ACHN (cell line): ENCODE measurements at regions not wholly inside any gene's neighbourhood (a gene's known extent, or its start where the extent isn't known, plus 50 kb on each side); places are given as distances from the start of the nearest gene placed in this dataset.
A peak's percentile ranks its signal among the peaks of the same experiment; 100 is the strongest.

Experiments
- DNase-seq: peaks from one replicate; pipeline ENCODE4 v3.0.0-alpha.2; 2015
- in situ Hi-C: cut with HindIII; loops from 2 replicates; pipeline ENCODE4 v1.10.0; 2017; ENCODE audit warnings: low sequenced_read_pairs, low pct_ligation_motif_present, low pct_unique_long_range_greater_than_20kb

- in situ Hi-C loops: no loop called here
Observed at GRCh38 chr6:88368071-88368787, 202.1 kb upstream of the CNR1 start.

GRCh38 chr6:88367248-88367647, 201.1 kb upstream of the CNR1 start:
- DNase-seq: no peak
- in situ Hi-C loops: no loop called here

More at GRCh38 chr6:88368071-88368787, 202.1 kb upstream of the CNR1 start:
- peak; percentile 73 for DNase-seq

DNA sequence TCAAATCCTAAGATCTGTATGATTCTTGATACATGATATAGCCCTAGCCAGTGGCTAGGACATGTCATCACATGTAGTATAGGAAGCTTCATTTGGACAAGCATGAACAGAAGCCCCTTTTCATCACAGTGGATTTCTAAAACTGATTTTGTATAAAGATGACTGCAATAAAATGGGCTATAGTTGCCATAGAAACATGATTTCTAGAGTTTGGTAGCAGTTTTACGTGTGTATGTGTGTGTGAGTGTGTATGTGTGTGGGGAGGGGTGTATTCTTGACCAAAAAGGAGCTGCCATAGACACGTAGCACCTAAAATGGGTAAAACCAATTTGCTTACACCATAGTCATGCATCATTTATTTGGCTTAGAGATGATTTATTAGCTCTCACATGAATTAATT, 200.5 kb upstream of the CNR1 start:
- in situ Hi-C loops: no loop called here
- no peak for DNase-seq

GRCh38 chr6:88365656-88366055, 199.5 kb upstream of the CNR1 start:
- DNase-seq: no peak
- in situ Hi-C loops: no loop called here

DNA sequence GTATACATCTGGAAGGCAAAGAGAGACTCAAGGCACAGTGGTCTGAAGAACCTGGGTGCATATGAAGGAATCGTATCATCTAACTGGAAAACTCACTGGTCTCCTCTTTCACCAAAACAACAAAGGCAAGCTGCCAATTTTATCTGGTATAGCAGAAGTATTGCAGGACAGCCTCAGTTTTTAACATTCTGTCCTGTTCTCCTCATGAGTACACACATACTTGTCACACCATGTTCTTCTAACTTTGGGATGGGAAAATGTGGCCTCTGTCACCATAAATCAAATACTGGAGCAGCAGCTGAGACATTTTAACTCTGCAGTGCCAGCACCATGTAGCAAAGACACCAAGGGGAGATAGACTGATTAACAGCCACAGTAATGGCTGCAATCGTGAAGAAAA, 199.1 kb upstream of the CNR1 start:
- no peak for DNase-seq
- in situ Hi-C loops: no loop called here

GRCh38 chr6:88361754-88362153, 195.6 kb upstream of the CNR1 start:
- in situ Hi-C loops: no loop called here
- no peak for DNase-seq

- DNase-seq: no peak
- in situ Hi-C loops: no loop called here
Observed at GRCh38 chr6:88361298-88361697, 195.2 kb upstream of the CNR1 start.

DNA sequence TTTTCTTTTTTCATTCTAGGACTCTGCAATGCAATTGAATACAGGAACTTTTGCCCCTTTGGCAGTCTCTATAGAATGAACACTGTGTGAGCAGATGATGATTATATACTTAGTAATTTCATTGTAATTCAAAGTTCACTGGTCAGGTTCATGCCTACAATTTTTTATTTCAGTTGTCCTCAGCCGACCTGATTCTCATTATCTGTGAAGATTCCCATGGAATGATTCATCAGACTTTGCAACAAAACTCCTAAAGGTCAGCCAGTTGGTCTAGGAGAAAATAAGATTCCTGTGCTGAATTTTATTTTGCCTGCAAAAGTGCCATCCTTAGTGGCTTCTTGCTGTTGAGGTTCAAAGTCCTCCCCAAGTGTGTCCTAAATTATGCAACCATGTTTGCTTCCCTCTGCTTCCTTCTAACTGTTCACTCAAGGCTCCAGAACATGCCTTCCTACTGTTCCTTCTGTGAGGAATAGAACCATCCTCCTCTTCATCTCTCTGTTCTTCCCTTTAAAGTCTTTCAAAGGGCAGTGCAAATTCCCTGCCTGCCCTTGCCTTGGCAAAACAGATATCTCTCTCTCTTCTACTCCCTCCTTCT, 194.2 kb upstream of the CNR1 start:
- in situ Hi-C loops: no loop called here
- DNase-seq: peak; percentile 53

DNA sequence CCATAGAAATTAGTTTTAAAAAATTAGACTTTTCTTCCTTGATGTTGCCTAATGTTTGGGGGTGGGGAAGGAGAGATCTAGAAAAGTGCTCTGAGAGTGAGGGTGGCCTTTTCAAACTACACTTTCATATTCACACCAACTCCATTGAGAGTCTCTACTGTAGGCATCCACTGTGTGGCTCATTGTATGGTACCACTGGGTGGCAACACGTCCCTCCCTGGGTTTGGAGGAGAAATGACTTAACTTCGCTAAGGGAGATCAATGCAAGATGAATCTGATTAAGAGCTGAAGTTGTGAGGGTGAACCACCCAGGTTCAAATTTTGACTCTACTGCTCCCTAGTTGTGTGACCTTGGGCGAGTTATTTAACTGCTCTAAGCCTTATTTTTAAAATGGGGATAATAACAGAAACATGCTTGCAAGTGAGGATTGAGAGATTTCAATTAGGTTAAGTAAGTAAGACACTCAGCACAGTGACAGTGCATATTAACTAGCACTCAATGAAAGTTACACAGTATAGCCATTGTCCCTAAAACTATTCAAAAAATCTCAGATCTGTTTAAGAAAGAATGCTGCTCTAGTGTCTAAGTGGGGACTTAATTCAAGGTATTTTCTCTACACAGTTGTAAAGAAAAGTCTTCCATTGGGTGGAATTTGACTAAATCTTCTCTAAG, 193.5 kb upstream of the CNR1 start:
- DNase-seq: peak; percentile 15
- in situ Hi-C loops: no loop called here

GRCh38 chr6:88358846-88359245, 192.7 kb upstream of the CNR1 start:
- DNase-seq: no peak
- in situ Hi-C loops: no loop called here

DNA sequence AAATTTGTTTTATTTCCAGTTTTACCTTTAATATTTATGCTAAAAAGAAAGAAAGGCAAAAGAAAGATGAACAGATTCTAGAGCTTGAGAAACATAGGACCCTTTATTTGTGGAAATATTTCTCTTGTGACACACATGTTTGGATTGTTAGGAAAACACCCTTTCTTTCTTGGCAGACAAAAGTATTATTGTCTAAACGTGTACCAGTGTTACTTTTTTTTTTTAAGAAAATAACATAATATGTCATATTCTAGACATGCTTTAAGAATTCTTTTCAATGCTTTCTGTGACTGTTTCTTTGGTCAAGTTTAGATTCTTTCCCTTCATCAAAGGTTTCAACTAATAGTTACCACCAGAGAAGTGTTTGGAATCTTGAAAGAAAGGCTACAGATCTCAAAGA, 183.4 kb upstream of the CNR1 start:
- in situ Hi-C loops: no loop called here

GRCh38 chr6:88342336-88342735, 176.2 kb upstream of the CNR1 start:
- no peak for DNase-seq
- in situ Hi-C loops: no loop called here

More for the DNA sequence above, 183.4 kb upstream of the CNR1 start:
- DNase-seq: no peak

- DNase-seq: no peak
- in situ Hi-C loops: no loop called here
Observed at GRCh38 chr6:88339761-88340160, 173.6 kb upstream of the CNR1 start.

GRCh38 chr6:88321306-88321705, 155.2 kb upstream of the CNR1 start:
- in situ Hi-C loops: no loop called here
- DNase-seq: no peak

GRCh38 chr6:88311561-88311960, 145.4 kb upstream of the CNR1 start:
- in situ Hi-C loops: no loop called here
- DNase-seq: no peak

DNA sequence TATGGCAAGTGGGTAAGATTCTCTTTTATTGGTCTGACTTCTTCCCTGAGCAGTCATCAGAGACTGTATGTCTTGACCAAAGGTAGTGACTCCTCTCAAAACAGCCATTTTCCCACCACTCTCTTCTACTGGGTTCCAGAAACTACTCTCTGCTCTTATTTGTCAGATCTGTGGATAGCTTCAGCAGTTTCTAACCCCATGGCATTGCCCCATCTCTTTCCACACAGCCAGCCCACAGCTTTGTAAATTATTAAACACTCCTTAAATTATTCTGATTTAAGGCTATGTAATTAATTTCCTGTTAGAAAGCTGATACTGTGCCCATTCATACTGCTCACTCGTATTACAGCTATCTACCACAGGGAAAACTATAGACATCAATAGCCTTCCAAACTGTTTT, 138.4 kb upstream of the CNR1 start:
- in situ Hi-C loops: no loop called here
- no peak for DNase-seq

DNA sequence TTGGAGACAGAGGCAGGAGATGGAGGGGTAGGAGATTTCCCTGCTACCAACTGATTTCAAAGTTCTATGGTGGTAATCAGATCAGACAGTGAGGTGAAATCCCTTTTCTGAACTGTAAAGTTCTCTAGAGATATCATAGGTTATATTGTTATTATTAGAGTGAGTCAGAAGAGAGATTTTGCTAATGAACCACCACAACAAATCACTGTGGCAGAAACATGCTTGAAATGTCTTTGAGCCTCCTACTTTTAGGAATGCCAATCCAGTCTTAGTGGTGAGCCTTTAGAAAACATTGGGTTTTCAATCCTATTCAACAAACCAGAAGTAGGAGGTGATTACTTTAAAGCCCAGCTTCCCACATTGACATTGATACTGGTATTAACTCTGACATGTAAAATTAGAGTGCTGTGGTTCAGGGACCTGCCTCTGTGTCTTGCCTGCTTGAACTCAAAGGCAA, 136.7 kb upstream of the CNR1 start:
- no peak for DNase-seq
- in situ Hi-C loops: no loop called here

- in situ Hi-C loops: no loop called here
- DNase-seq: no peak
Observed at GRCh38 chr6:88301888-88302768, 136.0 kb upstream of the CNR1 start.

DNA sequence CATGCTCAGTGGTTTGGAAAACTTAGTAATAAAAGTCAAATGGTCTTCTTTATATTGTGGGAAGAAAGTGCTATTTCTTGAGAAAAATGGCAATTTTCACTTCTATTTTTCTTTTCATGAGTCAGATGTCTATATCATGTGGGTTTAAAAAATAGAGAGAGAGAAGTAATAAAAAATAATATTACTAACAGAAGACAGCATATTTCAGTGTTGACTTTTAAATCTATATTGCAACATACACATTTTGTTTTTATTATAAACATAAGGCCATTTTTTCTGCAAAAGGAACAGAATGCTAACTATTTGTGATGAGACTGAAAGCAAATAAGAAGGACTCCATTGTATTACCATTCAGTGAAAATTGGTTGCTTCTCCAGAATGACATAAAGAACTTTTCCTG, 135.1 kb upstream of the CNR1 start:
- no peak for DNase-seq
- in situ Hi-C loops: no loop called here
